LNCAP (cell line): ENCODE measurements at regions not wholly inside any gene's neighbourhood (a gene's known extent, or its start where the extent isn't known, plus 50 kb on each side); places are given as distances from the start of the nearest gene placed in this dataset.

Experiments used
- CTCF ChIP-seq: fragments of 450-650 bp; IDR thresholded peaks from 2 replicates; pipeline ENCODE4 v1.5.1; 2017; ENCODE audit warnings: mild to moderate bottlenecking

- no peak for TF ChIP-seq CTCF
These were observed 533.5 kb upstream of the SGCG start for GRCh38 chr13:22647156-22647850.

- no peak for TF ChIP-seq CTCF
These were observed 532.4 kb upstream of the SGCG start for GRCh38 chr13:22648320-22648801.

GRCh38 chr13:22652796-22653195 is 528.0 kb upstream of the SGCG start:
- TF ChIP-seq CTCF: no peak

GRCh38 chr13:22653866-22654265 is 526.9 kb upstream of the SGCG start:
- TF ChIP-seq CTCF: no peak

- no peak for TF ChIP-seq CTCF
These were observed 525.5 kb upstream of the SGCG start for GRCh38 chr13:22655106-22655852.

GRCh38 chr13:22662771-22663170 is 518.0 kb upstream of the SGCG start:
- TF ChIP-seq CTCF: no peak

GRCh38 chr13:22665506-22665905 is 515.3 kb upstream of the SGCG start:
- no peak for TF ChIP-seq CTCF
